ENCODE measurements at regions not wholly inside any gene's neighbourhood (a gene's known extent, or its start where the extent isn't known, plus 50 kb on each side); places are given as distances from the start of the nearest gene placed in this dataset.

DNA sequence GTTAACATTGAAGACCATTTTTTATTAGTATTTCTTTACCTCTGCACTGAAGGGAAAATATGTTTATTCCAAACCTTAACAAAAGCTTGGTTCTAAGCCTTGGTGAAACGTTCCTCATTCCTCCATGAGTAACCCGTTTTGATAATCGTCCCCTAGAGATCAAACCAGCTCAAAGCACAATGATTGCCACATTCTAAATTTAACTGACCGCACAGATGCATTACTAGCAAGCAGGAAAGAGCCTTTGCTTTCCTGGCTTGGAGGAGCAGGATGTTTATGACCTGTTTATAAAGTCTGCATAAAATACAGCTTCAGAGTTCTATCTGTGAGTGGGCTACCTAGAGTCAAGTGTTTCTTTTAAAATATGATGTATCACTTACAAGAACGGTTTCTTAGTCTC is 193.8 kb downstream of the TMEM114 start:
- Histone ChIP-seq H3K4me3 (no peak overlapping the region), H3K9me3 (no peaks in the 10 kb centered on the region), H3K27ac (no peak overlapping the region), H3K4me1 (no peaks in the 10 kb centered on the region), H3K27me3 (no peaks in the 10 kb centered on the region), H3K36me3 (no peaks in the 10 kb centered on the region)
- no peak for DNase-seq
- WGBS, 2 donors = 50 to 60% methylated on average over 5 of the region's 5 CpGs
- TF ChIP-seq POLR2A (IDR thresholded peaks at IDR 0.05) = no peak
- TF ChIP-seq, protein P1, sequence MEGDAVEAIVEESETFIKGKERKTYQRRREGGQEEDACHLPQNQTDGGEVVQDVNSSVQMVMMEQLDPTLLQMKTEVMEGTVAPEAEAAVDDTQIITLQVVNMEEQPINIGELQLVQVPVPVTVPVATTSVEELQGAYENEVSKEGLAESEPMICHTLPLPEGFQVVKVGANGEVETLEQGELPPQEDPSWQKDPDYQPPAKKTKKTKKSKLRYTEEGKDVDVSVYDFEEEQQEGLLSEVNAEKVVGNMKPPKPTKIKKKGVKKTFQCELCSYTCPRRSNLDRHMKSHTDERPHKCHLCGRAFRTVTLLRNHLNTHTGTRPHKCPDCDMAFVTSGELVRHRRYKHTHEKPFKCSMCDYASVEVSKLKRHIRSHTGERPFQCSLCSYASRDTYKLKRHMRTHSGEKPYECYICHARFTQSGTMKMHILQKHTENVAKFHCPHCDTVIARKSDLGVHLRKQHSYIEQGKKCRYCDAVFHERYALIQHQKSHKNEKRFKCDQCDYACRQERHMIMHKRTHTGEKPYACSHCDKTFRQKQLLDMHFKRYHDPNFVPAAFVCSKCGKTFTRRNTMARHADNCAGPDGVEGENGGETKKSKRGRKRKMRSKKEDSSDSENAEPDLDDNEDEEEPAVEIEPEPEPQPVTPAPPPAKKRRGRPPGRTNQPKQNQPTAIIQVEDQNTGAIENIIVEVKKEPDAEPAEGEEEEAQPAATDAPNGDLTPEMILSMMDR (IDR thresholded peaks at IDR 0.05) = no peak
- intact Hi-C loops (cut with DNase I) = no loop called here

- no peak for DNase-seq
- Histone ChIP-seq H3K27me3 (no peaks in the 10 kb centered on the region), H3K36me3 (no peaks in the 10 kb centered on the region), H3K4me1 (no peaks in the 10 kb centered on the region), H3K9me3 (no peaks in the 10 kb centered on the region), H3K27ac (no peak overlapping the region), H3K4me3 (no peak overlapping the region)
- no peak for TF ChIP-seq POLR2A (IDR thresholded peaks at IDR 0.05)
- TF ChIP-seq, protein P1 (IDR thresholded peaks at IDR 0.05) = no peak
- 27 to 47% methylated on average over 3 of the region's 3 CpGs for WGBS, 2 donors
- intact Hi-C loops (cut with DNase I) = no loop called here
Observed at GRCh38 chr16:8391257-8391656, 199.1 kb downstream of the TMEM114 start.

DNA sequence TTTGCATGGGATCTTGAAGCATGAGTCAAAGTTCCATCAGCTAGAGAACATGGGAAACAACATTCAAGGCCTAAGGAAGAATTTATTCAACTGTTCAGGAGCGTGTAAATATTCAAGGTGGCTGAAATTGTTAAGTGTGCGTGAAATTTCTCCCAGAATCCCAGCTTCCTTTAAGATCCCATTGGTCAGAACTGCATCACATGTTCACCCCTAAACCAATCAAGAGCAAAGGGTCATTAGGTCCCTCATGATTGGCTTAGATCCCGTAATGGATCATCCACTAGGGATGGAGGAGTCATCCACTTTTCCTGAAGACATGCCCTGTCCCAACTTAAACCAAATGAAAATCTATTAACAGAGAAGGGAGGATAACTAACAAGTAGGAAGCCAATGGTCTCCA is 201.6 kb downstream of the TMEM114 start:
- Histone ChIP-seq H3K27ac (no peak overlapping the region), H3K4me1 (no peaks in the 10 kb centered on the region), H3K9me3 (no peaks in the 10 kb centered on the region), H3K4me3 (no peak overlapping the region), H3K27me3 (no peaks in the 10 kb centered on the region), H3K36me3 (no peaks in the 10 kb centered on the region)
- 67 to 79% methylated on average over 3 of the region's 3 CpGs for WGBS, 2 donors
- TF ChIP-seq POLR2A (IDR thresholded peaks at IDR 0.05) = no peak
- DNase-seq = no peak
- intact Hi-C loops (cut with DNase I) = no loop called here

DNA sequence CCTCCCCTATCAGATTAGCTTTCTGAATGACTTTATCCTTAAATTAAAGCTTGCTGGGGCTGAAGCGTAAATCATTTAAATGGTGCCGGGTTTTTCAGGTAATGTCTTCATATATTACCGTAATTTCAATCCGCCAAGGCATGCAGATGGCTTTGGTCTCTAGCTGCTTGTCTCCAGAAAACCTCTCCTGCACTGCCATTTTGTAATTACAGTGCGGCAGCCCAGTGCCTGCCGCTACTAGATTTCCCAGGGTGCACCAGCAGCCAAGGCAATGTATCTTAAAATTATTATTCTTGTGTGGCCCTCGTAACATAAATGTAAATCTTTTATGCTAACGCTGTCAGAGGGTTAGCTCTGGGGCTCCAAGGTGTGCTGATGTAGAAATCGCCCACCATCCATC is 208.5 kb downstream of the TMEM114 start:
- Histone ChIP-seq H3K9me3 (no peaks in the 10 kb centered on the region), H3K27ac (no peak overlapping the region), H3K36me3 (no peaks in the 10 kb centered on the region), H3K27me3 (no peaks in the 10 kb centered on the region), H3K4me1 (no peaks in the 10 kb centered on the region), H3K4me3 (no peak overlapping the region)
- TF ChIP-seq, protein P1 (IDR thresholded peaks at IDR 0.05) = no peak
- no peak for TF ChIP-seq POLR2A (IDR thresholded peaks at IDR 0.05)
- intact Hi-C loops (cut with DNase I) = no loop called here
- 84 to 91% methylated on average over 9 of the region's 9 CpGs for WGBS, 2 donors
- DNase-seq = no peak

- Histone ChIP-seq H3K4me3 (no peak overlapping the region), H3K27ac (no peak overlapping the region), H3K36me3 (no peaks in the 10 kb centered on the region), H3K27me3 (no peaks in the 10 kb centered on the region), H3K9me3 (no peaks in the 10 kb centered on the region), H3K4me1 (no peaks in the 10 kb centered on the region)
- intact Hi-C loops (cut with DNase I) = no loop called here
- DNase-seq = no peak
- TF ChIP-seq POLR2A (IDR thresholded peaks at IDR 0.05) = no peak
- TF ChIP-seq, protein P1 (IDR thresholded peaks at IDR 0.05) = no peak
- WGBS, 2 donors = 35 to 43% methylated on average over 6 of the region's 6 CpGs
Observed at GRCh38 chr16:8380311-8380710, 210.0 kb downstream of the TMEM114 start.

DNA sequence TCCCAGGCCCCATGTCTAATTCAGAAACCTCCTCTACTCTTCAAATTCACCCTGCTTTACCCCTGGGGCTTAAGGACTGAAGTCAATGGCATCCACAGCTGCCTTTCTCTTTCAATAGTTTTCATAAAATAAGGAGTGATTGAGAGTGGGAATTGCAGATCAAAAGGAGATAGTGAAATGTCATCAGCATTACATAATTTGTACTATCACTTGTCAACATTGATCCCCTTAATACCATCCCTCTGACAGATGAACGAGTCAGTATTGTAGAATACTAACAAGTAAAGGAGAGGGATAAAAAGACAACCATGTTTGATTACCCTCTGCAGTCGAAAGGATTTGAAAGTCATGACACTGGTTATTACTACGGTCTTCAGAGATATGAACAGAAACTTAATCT is 212.4 kb downstream of the TMEM114 start:
- H3K36me3 ChIP-seq = no peaks in the 10 kb centered on the region
- WGBS, 2 donors = 53 to 64% methylated on average over 3 of the region's 3 CpGs
- intact Hi-C loops (cut with DNase I) = no loop called here
- H3K4me3 ChIP-seq = no peak overlapping the region
- H3K4me1 ChIP-seq = no peaks in the 10 kb centered on the region
- DNase-seq = no peak
- no peaks in the 10 kb centered on the region for H3K9me3 ChIP-seq
- H3K27ac ChIP-seq = no peak overlapping the region
- H3K27me3 ChIP-seq = no peaks in the 10 kb centered on the region
- TF ChIP-seq, protein P1 (IDR thresholded peaks at IDR 0.05) = no peak
- no peak for TF ChIP-seq POLR2A (IDR thresholded peaks at IDR 0.05)
